Endothelial cell of umbilical vein (primary cell): ENCODE measurements at regions not wholly inside any gene's neighbourhood (a gene's known extent, or its start where the extent isn't known, plus 50 kb on each side); places are given as distances from the start of the nearest gene placed in this dataset.

Experiments used
- BruUV-seq: library from RNA; stranded (reverse); fragments of 400-500 nt; replicated peaks from 2 replicates; lab custom pipeline; 2021; lab: Mats Ljungman, UMichigan
- CTCF ChIA-PET: fragments of 300-600, 350-600 bp; sonication (Branson Sonifier 250); formaldehyde crosslinking; loops from one replicate; lab custom pipeline; 2021; ENCODE audit warnings: antibody characterized with exemption, inconsistent platforms; lab: Charles Lee
- POLR2A ChIA-PET: fragments of 300-600, 350-600 bp; sonication (Branson Sonifier 250); formaldehyde crosslinking; loops from one replicate; lab custom pipeline; 2021; ENCODE audit warnings: antibody characterized with exemption, inconsistent platforms; lab: Charles Lee
- DNase-seq: peaks from one replicate; pipeline ENCODE4 v3.0.0-alpha.2; 2011; ENCODE audit warnings: low read depth, low spot score
- FAIRE-seq: peaks from 2 replicates; lab custom pipeline; 2011; peaks lifted over from hg19 to GRCh38; lab: Jason Lieb, UNC
- H2AFZ ChIP-seq: 2 replicates; pipeline ENCODE4 v1.6.0; 2012; ENCODE audit warnings: low read depth, low read length, control low read depth, inconsistent platforms
- H3K27ac ChIP-seq: 2 replicates; pipeline ENCODE4 v1.5.1; 2011; ENCODE audit warnings: low read depth, mild to moderate bottlenecking, control low read depth, low read length, moderate library complexity; ENCODE audit not compliant: insufficient read depth
- H3K27me3 ChIP-seq, 2 experiments: 2 replicates each; pipeline versions ENCODE4 v1.6.0 to v1.6.1; 2011; ENCODE audit warnings: low read length in 2 of 2, mixed read lengths in 1 of 2; ENCODE audit not compliant: control insufficient read depth in 2 of 2, insufficient read depth in 2 of 2
- H3K36me3 ChIP-seq, 2 experiments: 2 replicates in 1 of 2; 3 replicates in 1 of 2; pipeline ENCODE4 v1.5.1; 2011; ENCODE audit warnings: low read length in 2 of 2, mild to moderate bottlenecking in 1 of 2, moderate library complexity in 1 of 2; ENCODE audit not compliant: control insufficient read depth in 2 of 2, insufficient read depth in 2 of 2; ENCODE audit errors: extremely low read depth in 1 of 2
- H3K4me1 ChIP-seq: 3 replicates; pipeline ENCODE4 v1.5.1; 2011; ENCODE audit warnings: mild to moderate bottlenecking, low read length; ENCODE audit not compliant: control insufficient read depth, insufficient read depth; ENCODE audit errors: extremely low read depth
- H3K4me2 ChIP-seq: 2 replicates; pipeline ENCODE4 v1.6.1; 2011; ENCODE audit warnings: low read length, control low read depth, mixed read lengths; ENCODE audit not compliant: insufficient read depth
- H3K4me3 ChIP-seq, 3 experiments: fragments of 200-600 bp in 1 of 3; sonication (generic), shearing (Covaris generic) in 1 of 3; replicated peaks in 1 of 3; 2 replicates each; pipeline ENCODE4 v1.5.1; 2011 to 2016; ENCODE audit warnings: control low read depth in 3 of 3, low read length in 3 of 3, mild to moderate bottlenecking in 2 of 3, inconsistent platforms in 1 of 3, low read depth in 1 of 3, moderate library complexity in 1 of 3; ENCODE audit not compliant: insufficient read depth in 1 of 3
- H3K79me2 ChIP-seq: 2 replicates; pipeline ENCODE4 v1.6.0; 2012; ENCODE audit warnings: low read length, inconsistent platforms; ENCODE audit not compliant: control insufficient read depth, insufficient read depth
- H3K9ac ChIP-seq: replicated peaks from 2 replicates; pipeline ENCODE3; 2011; ENCODE audit warnings: low read length, control low read depth; ENCODE audit not compliant: insufficient read depth; ENCODE audit errors: extremely low read depth
- H3K9me1 ChIP-seq: replicated peaks from 3 replicates; pipeline ENCODE4 v1.6.0; 2011; ENCODE audit warnings: mild to moderate bottlenecking, low read length; ENCODE audit not compliant: control insufficient read depth, insufficient read depth; ENCODE audit errors: extremely low read depth
- H3K9me3 ChIP-seq: replicated peaks from 2 replicates; pipeline ENCODE4 v1.5.1; 2012; ENCODE audit warnings: low read length, inconsistent platforms; ENCODE audit not compliant: control insufficient read depth, insufficient read depth
- H4K20me1 ChIP-seq: replicated peaks from 2 replicates; pipeline ENCODE3; 2011; ENCODE audit warnings: mild to moderate bottlenecking, low read length; ENCODE audit not compliant: control insufficient read depth, insufficient read depth; ENCODE audit errors: extremely low read depth
- EZH2 ChIP-seq: IDR thresholded peaks from 2 replicates; pipeline ENCODE4 v1.6.1; 2012; ENCODE audit warnings: borderline replicate concordance, low read depth, mild to moderate bottlenecking, moderate library complexity, low read length, inconsistent platforms; ENCODE audit not compliant: severe bottlenecking
- FOS ChIP-seq: IDR thresholded peaks from 2 replicates; pipeline ENCODE4 v1.6.1; 2011; ENCODE audit warnings: mild to moderate bottlenecking, low read length, moderate library complexity, borderline replicate concordance; ENCODE audit not compliant: insufficient read depth
- GATA2 ChIP-seq: IDR thresholded peaks from 2 replicates; pipeline ENCODE4 v1.7.0; 2011; ENCODE audit warnings: low read depth, mild to moderate bottlenecking, moderate library complexity, mixed read lengths, low read length; ENCODE audit not compliant: insufficient read length, insufficient read depth
- JUN ChIP-seq: IDR thresholded peaks from 2 replicates; pipeline ENCODE4 v1.6.1; 2011; ENCODE audit warnings: borderline replicate concordance, low read depth; ENCODE audit not compliant: insufficient read length, insufficient read depth
- MYC ChIP-seq: IDR thresholded peaks from one replicate; pipeline ENCODE4 v1.6.1; 2011; ENCODE audit warnings: mild to moderate bottlenecking, low read depth, low read length
- POLR2A ChIP-seq: IDR thresholded peaks from 2 replicates; pipeline ENCODE4 v1.6.1; 2012; ENCODE audit warnings: low read depth, mild to moderate bottlenecking, control low read depth, low read length
- POLR2AphosphoS5 ChIP-seq: IDR thresholded peaks from 2 replicates; pipeline ENCODE4 v1.6.1; 2012; ENCODE audit warnings: low read depth, mild to moderate bottlenecking, control low read depth, low read length, moderate library complexity; ENCODE audit not compliant: insufficient read depth
- dilution Hi-C: fragments of 300-500 bp; cut with MboI; formaldehyde crosslinking; loops from one replicate; pipeline ENCODE4 v1.15.0; 2019; ENCODE audit warnings: low sequenced_read_pairs; ENCODE audit not compliant: extremely low pct_ligation_motif_present
- intact Hi-C: fragments of 100-400 bp; cut with micrococcal nuclease; formaldehyde crosslinking; loops from one replicate; pipeline ENCODE4 v1.10.0; 2022
- TF ChIP-seq, protein P1 (sequence below): IDR thresholded peaks from 2 replicates; pipeline ENCODE4 v1.6.1; 2011; ENCODE audit not compliant: insufficient read depth, insufficient read length
- TF ChIP-seq, protein P2 (sequence below), 2 donors: IDR thresholded peaks; 1 replicate in 1 of 2; 2 replicates in 1 of 2; pipeline ENCODE4 v1.5.1; 2011; ENCODE audit warnings: low read length in 2 of 2, mild to moderate bottlenecking in 2 of 2, moderate library complexity in 2 of 2, control low read depth in 1 of 2, inconsistent platforms in 1 of 2, low read depth in 1 of 2; ENCODE audit not compliant: insufficient read depth in 1 of 2; ENCODE audit errors: extremely low read depth in 1 of 2

DNA sequence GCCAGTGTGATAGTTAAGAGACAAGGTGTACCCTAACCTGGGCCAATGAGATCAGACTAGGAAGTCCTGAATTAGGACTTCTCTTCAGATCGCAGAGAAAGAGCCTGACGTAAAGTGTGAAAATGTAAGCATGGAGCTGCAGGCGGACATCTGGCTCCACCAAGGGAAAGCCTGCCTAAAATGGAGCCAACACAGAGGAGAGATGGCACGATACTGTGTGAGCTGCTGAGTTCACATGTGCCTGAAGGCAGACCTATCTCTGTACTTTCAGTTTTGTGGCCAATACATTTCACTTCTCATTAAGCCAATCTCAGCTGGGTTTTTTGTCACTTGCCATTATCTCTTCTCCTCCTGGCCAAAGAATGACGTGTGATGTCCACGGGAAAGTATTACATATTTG, 210.5 kb downstream of the ELAVL2 start:
- dilution Hi-C loops (no loop called here), intact Hi-C loops (no loop called here)
- Histone ChIP-seq H3K9ac (no peak overlapping the region), H3K36me3 (no peaks in the 10 kb centered on the region), H2AFZ (no peak overlapping the region), H3K27ac (no peak overlapping the region), H3K4me3 (no peak overlapping the region), H4K20me1 (no peaks in the 10 kb centered on the region), H3K79me2 (no peaks in the 10 kb centered on the region), H3K9me3 (no peaks in the 10 kb centered on the region), H3K9me1 (no peaks in the 10 kb centered on the region), H3K4me1 (peaks cover 9% of the 10 kb centered on the region), H3K4me2 (no peak overlapping the region), H3K27me3 (no peaks in the 10 kb centered on the region)
- BruUV-seq: no TSS peak
- FAIRE-seq (no peak), DNase-seq (no peak)
- CTCF ChIA-PET: no interaction called here
- POLR2A ChIA-PET: no interaction called here
- TF ChIP-seq FOS (no peak), GATA2 (no peak), MYC (no peak), POLR2A (no peak), POLR2AphosphoS5 (no peak), JUN (no peak), EZH2 (no peak)
- TF ChIP-seq, protein P1, sequence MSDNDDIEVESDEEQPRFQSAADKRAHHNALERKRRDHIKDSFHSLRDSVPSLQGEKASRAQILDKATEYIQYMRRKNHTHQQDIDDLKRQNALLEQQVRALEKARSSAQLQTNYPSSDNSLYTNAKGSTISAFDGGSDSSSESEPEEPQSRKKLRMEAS: no peak
- TF ChIP-seq, protein P2, sequence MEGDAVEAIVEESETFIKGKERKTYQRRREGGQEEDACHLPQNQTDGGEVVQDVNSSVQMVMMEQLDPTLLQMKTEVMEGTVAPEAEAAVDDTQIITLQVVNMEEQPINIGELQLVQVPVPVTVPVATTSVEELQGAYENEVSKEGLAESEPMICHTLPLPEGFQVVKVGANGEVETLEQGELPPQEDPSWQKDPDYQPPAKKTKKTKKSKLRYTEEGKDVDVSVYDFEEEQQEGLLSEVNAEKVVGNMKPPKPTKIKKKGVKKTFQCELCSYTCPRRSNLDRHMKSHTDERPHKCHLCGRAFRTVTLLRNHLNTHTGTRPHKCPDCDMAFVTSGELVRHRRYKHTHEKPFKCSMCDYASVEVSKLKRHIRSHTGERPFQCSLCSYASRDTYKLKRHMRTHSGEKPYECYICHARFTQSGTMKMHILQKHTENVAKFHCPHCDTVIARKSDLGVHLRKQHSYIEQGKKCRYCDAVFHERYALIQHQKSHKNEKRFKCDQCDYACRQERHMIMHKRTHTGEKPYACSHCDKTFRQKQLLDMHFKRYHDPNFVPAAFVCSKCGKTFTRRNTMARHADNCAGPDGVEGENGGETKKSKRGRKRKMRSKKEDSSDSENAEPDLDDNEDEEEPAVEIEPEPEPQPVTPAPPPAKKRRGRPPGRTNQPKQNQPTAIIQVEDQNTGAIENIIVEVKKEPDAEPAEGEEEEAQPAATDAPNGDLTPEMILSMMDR (IDR thresholded peaks at IDR 0.05; ENCODE audit: extremely low read depth in 1 of 2, insufficient read depth in 1 of 2, low read depth in 1 of 2, low read length in 2 of 2): no peak
